Medulla oblongata (tissue), 1 donor: ENCODE measurements at regions not wholly inside any gene's neighbourhood (a gene's known extent, or its start where the extent isn't known, plus 50 kb on each side); places are given as distances from the start of the nearest gene placed in this dataset.
"Not testable (repeated sequence)": the region's sequence is repeated elsewhere in the genome, so short reads cannot be mapped to it uniquely, and the experiment has no call there.

ENCODE experiments used
- DNase-seq: peaks from one replicate; pipeline ENCODE4 v3.0.0-alpha.2; 2015; ENCODE audit errors: extremely low spot score

DNA sequence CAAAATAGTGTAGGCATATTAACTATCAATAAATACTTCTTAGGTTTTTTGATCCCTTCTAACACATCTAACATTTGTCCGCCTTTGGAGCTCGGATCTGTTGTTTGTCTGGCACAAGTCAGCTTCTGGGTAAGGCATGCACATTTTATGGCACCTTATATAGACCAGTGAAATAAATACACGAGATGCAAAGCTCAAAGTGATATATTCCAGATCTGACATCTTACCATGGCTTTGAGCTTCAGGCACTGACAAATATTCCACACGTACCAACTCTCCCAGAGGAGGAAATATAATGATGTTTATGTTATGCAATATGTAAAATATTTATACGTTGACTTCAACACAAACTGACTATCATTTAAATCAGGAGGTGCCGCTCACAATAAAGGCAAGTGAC is 430.1 kb upstream of the SMIM21 start:
- no peak for DNase-seq

DNA sequence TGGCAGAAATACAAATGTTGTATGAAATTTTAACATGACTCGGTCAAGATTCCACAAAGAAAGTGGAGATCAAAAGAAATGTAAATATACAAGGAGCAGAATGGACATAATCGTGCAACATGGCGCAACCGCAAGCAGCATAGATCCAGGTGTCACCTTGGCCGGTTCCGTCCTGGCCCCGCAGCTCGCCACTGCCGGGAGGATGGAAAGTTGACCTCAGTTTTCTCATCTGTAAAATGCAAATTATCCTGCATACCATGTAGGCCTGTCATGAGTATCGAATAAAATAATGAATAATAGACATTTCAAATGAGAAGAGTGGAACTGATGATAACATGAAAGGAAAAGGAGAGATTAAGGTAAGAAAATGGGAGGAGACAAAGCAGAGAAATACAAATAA is 427.3 kb upstream of the SMIM21 start:
- no peak for DNase-seq

DNA sequence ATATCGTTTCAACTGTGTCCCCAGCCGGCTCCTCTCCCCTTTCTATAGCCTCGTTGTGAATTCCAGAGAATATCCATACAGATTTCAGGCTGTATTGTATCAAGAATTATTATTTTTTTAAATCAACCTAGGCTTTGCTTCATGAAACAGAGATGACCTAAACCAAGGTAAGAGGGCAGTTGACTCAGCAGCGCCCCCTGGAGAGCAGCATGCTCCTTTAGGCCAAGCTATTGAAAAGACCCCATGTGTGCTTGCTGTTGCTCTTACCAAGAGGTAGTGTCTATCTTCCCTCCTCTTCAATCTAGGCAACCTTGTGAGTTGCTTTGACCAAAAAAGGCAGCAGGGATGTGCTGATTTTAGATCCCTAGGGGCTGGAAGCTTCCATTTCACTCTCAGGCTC is 426.7 kb upstream of the SMIM21 start:
- no peak for DNase-seq

DNA sequence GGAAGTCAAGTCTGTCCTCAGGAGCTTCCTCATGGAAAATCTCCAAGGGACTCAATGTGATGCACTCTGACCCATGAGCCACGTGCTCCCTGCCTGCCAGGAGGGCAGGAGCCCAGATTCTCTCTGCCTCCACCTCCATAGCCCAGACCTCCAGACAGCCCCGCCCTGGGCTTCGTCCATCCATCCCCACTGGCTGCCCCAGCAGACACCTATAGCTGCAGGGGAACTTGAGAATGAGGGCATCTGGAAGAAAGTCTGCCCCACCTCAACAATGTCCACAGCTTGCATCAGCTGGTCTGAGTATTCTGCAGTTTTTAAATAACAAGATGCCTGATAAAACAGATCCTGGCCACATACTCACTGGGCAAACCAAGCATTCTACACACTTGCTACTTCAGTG is 418.8 kb upstream of the SMIM21 start:
- no peak for DNase-seq

DNA sequence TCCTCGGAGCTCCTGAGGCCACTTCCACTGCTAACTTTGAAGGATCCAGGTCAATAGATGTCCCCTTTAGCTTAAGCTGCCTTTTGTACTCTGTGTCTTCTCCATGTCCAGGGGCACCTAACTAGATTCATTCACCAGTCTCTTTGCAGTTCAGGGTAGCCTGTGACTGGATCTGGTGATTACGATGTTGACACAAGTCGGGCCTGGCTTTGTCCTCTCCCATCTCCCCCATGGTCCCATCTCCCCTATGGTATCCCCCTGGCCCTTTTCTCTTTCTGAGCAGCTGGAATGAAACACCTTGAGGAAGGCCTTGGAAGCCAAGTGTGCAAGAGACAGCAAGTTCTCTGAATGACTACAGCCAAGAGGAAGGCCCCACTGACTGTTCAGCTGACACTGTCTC is 417.9 kb upstream of the SMIM21 start:
- DNase-seq: no peak

DNA sequence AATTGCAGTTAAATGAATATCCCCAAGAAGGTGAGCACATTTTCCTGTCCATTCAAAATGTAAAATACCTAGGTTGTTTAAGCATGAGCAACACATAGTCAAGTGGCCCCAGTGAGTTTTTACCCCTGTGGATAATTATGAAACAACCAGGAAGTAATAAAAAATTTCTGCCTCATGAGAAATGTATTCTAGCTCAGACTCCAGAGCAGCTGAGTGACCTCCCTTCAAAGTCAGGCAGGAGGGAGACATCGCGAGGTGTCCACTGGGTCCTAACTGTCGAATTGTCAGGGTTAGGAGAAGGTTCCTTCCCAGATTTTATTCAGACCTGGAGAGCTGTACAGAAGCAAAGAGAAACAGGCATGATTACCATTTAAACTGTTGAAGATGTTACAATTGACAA is 416.6 kb upstream of the SMIM21 start:
- DNase-seq: no peak

DNA sequence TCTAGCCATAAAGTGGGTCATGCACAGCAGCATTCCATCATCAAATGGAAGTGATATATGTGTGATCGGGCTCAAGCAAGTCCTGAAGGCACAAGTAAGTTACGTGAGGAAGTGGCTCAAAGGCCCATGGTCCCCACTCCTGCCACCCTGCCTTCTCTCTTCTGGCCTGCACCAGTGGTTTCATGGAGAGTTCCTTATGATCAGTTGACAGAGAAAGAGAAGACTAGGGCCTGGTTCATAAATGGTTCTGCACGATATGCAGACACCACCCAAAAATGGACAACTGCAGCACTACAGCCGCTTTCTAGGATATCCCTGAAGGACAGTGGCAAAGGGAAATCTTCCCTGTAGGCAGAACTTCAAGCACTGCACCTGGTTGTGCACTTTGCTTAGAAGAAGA is 412.6 kb upstream of the SMIM21 start:
- DNase-seq: no peak

DNA sequence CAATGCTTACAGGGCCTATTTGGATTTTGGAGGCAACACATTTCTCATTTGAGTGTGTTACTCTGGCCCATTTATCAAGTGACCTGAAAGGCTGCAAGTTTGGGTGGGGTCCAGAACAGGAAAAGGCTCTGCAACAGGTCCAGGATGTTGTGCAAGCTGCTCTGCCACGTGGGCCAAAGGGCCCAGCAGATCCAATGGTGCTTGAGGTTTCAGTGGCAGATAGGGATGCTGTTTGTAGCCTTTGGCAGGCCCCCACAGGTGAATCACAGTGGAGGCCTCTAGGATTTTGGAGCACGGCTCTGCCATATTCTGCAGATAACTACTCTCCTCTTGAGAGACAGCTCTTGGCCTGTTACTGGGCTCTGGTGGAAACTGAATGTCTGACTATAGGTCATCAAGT is 412.2 kb upstream of the SMIM21 start:
- not testable (repeated sequence) for DNase-seq

DNA sequence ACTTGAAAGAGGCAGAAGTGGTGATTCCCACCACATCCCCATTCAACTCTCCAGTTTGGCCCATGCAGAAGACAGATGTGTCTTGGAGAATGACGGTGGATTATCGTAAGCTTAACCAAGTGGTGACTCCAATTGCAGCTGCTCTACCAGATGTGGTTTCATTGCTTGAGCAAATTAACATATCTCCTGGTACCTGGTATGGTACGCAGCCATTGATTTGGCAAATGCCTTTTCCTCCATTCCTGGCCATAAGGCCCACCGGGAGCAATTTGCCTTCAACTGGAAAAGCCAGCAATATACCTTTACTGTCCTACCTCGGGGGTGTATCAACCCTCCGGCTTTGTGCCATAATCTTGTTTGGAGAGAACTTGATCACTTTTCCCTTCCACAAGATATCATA is 411.5 kb upstream of the SMIM21 start:
- no peak for DNase-seq

DNA sequence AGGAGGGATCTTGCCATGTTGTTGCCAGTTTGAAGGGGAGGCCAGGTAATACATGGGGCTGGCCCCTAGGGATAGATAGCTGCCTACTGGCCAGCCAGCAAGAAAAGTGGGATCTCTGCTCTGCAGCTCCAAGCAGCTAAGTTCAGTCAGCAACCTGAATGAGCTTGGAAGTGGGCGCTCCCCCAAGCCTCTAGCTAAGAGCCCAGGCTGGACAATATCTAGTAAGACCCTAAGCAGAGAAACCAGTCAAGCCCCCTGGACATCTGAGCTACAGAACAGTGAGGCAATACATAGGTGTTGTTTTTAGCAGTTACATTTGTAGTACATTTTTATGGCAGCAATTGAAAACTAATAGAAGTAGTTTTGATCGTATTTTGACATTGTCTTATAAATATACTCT is 409.8 kb upstream of the SMIM21 start:
- no peak for DNase-seq

DNA sequence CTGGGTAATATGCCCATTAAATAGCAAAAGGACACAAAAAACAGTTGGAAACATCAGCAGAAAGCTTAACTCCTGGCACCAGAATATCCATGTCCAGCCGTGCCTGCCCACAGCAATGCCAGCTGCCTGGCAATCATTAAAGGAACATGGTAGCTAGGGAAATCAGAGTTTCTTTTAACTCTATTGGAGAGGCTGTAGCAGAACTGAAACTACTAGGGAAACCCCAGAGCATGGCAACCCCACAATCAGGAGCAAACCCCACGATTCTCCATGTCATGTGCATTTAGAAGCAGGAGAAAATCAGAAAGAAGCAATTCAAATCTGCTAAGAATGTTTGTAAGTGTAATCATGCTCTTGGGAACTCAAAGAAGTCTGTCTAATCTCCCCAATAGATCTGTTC is 409.0 kb upstream of the SMIM21 start:
- DNase-seq: no peak

DNA sequence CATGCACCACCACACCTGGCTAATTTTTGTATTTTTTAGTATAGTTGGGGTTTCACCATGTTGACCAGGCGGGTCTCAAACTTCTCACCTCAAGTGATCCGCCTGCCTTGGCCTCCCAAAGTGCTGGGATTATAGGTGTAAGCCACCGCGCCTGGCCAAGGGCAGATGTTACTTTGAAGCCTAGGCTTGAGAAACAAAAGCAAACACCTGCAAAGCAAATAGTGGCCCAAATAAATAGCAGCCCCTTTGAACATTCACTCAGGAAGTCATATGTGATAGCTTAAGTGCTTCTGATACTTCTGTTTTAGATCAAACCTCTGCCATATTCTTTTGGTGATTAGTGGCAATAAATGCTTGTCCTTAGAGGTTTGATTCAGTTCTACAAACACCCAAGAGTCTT is 404.5 kb upstream of the SMIM21 start:
- no peak for DNase-seq

DNA sequence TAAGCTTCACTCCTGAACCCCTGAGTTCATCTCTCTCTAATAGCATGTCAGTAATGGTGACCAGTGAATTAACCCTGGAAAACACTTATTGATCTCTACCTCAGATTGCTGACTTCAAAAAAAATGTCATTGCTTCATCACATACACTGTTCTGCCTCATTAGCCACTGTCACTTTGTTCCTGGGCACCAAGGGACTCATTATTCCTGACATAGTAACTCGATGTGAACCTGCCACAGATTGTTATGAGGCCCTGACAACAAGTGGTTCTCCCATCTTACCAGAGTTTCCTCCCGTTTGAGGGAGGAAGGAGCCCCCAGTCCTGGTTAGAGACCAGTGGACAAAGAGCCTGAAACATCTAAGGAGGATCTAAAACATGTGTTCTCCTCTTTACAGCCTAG is 403.3 kb upstream of the SMIM21 start:
- DNase-seq: no peak

DNA sequence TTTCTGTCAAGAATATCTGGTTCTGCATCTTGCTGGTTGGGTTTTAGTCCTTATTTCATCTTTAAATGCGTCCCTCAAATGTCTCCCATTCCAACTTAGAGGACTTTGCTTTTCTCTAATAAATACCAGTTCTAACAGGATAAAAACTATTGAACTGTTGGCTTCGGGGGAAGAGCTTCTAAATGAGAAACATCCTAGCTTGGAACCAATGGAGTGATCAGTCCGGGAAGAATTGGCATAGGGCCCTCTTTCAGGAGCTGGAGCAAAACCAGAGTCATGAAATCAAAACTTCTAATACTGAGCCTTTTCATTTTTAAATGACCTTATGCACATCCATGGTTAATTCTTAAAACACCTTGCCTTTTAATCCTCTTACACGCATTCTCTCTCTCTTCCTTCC is 401.6 kb upstream of the SMIM21 start:
- DNase-seq: no peak

DNA sequence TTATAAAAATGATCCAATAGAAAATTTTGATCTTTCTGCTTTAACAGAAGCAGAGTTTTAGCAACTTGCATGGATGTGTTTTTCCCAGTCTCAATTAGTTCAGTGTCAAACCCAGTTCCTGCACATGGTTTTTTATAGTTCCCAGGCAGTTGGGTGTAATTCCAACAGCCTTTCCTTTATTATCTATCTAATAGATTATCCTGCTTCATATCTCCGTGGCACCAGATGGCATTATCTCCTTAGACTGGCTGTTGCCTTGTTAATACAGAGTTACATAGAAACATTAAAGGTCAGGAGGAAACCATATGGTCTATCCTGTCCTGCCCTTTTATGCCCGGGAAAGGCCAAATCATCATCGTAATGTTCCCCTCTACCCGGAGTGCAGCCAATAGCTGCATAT is 400.9 kb upstream of the SMIM21 start:
- no peak for DNase-seq

DNA sequence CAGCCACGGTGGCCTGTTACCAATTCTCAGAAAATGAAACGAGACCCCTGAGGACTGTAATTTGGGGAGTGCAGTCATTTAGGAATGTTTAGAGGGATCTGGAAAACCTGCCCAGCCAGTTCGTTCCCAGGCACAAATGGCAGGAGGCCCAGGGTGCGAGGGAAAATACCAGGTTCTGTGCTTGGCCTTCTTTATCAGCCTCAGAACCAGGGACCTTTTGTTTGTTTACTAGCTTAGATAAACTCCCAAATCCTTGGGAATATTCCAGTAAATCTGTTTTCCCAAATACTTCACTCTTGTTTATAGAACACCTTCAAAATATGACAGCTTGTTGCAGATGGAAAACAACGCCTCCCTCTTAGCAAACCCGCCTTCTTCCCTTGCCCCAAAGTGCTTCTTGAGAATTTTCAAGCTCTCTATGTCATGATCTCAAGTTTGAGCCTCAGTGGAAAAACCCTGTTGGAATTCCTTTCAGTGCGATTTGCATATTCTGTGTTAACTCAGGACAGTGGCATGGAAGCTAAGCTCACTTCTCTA is 400.3 kb upstream of the SMIM21 start:
- DNase-seq: no peak

DNA sequence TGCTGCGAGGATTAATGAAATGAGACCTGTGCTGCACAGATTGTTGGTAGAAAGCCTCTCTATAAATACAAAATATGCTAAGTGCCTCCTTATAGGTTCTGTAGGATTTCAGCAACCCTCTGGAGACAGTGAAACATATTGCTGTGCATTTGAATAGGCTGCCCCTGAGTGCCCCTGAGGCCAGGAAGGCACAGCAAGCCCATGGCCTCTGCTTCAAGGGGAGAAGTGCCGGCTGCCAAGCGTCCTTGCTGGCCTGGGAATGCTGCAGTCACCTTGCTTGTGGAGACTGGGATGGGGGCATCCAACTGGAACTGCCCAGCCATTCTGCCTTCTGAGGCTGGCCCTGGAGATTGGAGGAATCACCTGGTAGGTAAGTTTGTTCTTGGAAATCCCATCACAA is 397.2 kb upstream of the SMIM21 start:
- DNase-seq: no peak

DNA sequence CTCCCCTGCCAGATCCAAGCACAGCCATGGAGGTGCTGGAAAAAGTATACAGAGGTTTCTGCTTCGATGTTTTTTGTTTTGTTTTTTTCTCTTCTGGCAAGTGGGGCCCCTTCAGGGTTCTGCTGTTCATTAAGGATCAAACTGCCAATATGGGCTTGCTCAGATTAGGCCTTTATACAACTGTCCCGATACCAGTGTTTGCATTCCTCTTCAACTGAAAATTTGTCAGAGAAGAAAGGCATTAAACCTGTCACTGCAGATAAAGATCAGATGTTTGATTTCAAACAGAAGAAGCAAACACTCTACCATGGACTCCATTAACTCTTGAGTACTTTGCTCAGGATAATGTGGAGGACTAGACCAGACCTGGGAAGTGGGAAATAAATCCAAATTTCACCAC is 396.0 kb upstream of the SMIM21 start:
- DNase-seq: no peak

DNA sequence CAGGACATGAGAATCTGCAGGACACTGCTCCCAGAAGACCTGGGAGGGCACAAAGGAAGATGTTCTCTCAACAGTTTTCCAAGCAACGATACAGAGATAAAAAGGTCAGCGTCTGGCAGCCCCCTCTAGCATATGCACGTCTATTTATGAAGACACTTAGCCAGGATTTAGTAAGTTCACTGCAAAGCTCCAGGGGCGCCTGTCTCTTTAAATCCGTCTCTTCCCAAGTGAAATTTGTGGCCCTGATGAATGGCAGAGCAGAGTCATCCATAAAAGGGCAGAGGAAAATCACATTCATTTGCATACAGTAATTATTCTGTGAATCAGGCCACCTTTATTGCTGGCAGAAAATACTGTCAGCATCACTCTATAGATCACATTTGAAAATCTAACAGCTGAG is 390.9 kb upstream of the SMIM21 start:
- no peak for DNase-seq

DNA sequence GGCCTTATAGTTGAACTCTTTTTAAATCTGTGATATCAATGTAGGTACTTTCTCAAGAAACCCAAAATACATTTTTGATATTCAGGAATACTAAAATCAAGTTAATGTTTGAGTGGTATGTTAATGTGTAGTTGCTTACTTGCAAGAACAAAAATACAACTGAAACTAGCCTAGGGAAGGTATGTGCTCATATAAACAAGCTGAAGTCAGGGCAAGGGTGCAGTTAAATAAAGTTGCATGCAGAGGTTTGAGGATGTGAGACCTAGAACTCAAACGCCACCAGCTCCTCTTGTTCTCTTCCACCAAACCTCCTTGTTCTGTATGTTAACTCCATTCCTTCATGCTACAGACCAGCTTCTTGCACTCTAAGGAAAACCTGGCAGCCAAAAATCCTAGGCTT is 388.3 kb upstream of the SMIM21 start:
- DNase-seq: no peak

DNA sequence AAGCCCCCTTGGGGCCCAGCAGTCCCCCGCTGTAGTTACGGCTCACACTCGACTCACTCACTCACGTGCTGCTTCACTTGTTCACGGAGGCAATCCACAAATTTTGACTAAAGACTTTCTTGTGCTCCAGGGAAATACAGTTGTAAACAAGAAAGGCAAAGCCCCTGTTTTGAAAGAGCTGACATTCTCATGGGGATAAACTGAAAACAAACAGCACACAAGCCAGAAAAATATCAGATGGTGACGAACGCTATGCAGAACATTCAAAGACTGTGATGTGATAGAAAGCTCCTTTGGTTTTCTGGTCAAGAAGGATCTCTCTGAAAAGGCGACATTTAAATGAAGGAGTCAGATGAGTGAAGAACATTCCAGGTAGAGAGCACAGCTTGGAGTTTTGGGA is 385.3 kb upstream of the SMIM21 start:
- no peak for DNase-seq

DNA sequence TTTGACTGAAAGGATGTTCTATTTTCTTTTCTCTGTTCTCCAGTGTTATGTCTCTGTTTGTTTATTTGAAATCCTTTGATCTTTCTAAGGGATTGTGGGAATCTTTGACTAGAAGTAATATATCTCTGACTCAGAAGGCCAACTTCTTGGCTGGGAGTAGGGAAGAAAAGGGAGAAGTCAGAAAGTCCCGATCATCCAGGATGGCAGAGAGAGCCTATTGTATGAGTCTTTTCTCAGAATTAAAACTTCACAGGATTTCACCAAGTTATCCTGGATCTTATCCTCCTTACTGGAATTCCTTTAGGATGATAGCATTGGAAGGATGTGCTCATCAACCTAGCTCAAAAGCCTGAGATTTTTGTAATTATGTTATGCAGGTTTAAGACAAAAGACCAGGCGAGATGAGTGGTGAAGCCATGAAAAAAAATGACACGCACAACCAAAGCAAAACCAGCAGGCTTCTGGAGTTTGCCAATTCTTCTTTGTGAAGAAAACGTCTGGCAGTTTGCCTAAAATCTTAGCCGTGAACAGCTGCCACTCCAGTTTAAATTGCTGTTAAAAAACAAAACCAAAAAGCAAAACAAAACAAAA is 383.6 kb upstream of the SMIM21 start:
- DNase-seq: no peak

DNA sequence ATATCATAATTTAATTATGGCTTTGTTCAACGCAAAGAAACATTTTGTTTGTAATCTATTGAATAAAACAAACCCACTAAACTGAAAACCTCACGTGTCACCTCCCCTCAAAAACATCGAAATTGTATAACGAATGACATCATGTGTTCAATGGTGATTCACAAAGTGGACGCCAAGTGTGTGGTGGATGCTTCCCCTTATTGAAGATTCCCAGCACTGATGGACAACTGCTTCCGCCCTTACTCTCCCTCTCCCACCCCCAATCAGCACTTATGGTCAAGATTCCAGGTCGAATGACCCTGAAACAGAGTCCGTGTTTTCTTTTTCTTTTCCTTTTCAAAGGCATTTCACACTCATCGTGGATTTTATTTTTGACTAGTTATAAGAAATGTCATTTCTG is 383.0 kb upstream of the SMIM21 start:
- DNase-seq: no peak

DNA sequence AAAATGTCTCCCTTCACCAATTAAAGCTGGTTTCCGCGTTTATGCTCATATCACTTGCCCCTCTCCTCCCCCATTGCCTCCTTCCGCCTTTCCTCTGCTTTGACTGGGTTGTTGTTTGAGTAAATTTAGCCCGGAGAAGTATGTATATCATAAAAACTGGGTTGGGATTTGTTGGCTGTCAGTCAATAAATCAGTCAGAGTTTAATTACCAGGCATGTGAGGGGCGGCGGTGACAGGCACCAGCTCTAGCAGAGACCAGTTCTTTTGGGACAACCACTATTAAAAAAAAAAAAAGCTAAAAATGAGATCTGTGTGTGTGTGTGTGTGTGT is 382.4 kb upstream of the SMIM21 start:
- no peak for DNase-seq
